Nephron progenitor cell (in vitro differentiated cells): ENCODE measurements at regions not wholly inside any gene's neighbourhood (a gene's known extent, or its start where the extent isn't known, plus 50 kb on each side); places are given as distances from the start of the nearest gene placed in this dataset.

Experiments
- DNase-seq: peaks from one replicate; pipeline ENCODE4 v3.0.0; 2021
- H3K27ac Mint-ChIP-seq: 2 replicates; pipeline ENCODE4 v1.8.0; 2021; ENCODE audit warnings: mild to moderate bottlenecking, moderate library complexity, mixed read lengths
- H3K27me3 Mint-ChIP-seq: 2 replicates; pipeline ENCODE4 v1.8.0; 2021; ENCODE audit warnings: mild to moderate bottlenecking, low read depth, mixed read lengths; ENCODE audit not compliant: poor library complexity
- H3K36me3 Mint-ChIP-seq: 2 replicates; pipeline ENCODE4 v1.8.0; 2021; ENCODE audit warnings: low read depth, mixed read lengths
- H3K4me1 Mint-ChIP-seq: 2 replicates; pipeline ENCODE4 v1.8.0; 2021; ENCODE audit warnings: mixed read lengths
- H3K4me3 Mint-ChIP-seq: 2 replicates; pipeline ENCODE4 v1.8.0; 2021; ENCODE audit warnings: mild to moderate bottlenecking, moderate library complexity, mixed read lengths
- H3K9me3 Mint-ChIP-seq: 2 replicates; pipeline ENCODE4 v1.8.0; 2021; ENCODE audit warnings: mild to moderate bottlenecking, moderate library complexity, mixed read lengths
- TF ChIP-seq, protein P1 (sequence below): fragments of 200-600 bp; sonication (generic); IDR thresholded peaks from 2 replicates; pipeline ENCODE4 v1.5.0; 2021; ENCODE audit warnings: antibody characterized with exemption

DNA sequence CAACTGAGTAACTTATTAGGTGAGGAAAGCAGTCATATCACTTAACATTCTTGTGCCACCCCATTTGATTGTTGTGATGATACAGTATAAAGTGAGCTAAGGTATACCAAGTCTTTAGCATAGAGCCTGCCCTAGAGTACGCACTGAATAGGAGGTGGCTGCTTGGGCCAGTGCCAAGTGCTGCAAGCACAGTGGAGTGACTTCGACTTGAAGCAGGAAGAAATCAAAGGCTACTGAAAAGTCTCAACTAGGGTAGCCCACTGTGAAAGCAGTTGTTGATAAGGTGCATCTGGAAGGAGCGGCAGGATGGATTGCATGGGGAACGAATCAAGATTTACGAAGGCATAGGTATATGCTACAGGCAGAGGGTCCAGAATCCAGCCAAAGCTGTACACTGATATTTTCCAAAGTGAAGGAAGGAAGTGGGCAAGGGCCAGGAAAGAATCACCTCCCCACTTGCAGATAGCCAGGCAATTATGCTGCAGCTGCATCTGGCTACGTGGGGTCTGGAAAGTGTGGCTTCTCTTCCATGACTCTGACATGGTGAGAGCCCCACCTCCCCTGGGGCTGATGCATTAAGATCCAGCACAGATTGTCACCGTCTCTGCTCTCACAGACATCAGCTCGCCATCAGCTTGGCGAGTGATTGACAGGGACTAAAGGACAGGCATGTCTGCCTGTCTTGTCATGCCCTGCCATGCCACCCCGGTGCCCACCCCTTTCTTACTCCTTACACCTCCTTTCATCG is 287.0 kb upstream of the PLXNA2 start:
- Mint-ChIP-seq H3K27ac (no peak overlapping the region), H3K36me3 (no peaks in the 10 kb centered on the region), H3K9me3 (no peaks in the 10 kb centered on the region), H3K27me3 (peaks cover 7% of the 10 kb centered on the region), H3K4me1 (peaks cover 32% of the 10 kb centered on the region), H3K4me3 (no peak overlapping the region)
- DNase-seq: no peak
- TF ChIP-seq, protein P1, sequence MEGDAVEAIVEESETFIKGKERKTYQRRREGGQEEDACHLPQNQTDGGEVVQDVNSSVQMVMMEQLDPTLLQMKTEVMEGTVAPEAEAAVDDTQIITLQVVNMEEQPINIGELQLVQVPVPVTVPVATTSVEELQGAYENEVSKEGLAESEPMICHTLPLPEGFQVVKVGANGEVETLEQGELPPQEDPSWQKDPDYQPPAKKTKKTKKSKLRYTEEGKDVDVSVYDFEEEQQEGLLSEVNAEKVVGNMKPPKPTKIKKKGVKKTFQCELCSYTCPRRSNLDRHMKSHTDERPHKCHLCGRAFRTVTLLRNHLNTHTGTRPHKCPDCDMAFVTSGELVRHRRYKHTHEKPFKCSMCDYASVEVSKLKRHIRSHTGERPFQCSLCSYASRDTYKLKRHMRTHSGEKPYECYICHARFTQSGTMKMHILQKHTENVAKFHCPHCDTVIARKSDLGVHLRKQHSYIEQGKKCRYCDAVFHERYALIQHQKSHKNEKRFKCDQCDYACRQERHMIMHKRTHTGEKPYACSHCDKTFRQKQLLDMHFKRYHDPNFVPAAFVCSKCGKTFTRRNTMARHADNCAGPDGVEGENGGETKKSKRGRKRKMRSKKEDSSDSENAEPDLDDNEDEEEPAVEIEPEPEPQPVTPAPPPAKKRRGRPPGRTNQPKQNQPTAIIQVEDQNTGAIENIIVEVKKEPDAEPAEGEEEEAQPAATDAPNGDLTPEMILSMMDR: no peak

DNA sequence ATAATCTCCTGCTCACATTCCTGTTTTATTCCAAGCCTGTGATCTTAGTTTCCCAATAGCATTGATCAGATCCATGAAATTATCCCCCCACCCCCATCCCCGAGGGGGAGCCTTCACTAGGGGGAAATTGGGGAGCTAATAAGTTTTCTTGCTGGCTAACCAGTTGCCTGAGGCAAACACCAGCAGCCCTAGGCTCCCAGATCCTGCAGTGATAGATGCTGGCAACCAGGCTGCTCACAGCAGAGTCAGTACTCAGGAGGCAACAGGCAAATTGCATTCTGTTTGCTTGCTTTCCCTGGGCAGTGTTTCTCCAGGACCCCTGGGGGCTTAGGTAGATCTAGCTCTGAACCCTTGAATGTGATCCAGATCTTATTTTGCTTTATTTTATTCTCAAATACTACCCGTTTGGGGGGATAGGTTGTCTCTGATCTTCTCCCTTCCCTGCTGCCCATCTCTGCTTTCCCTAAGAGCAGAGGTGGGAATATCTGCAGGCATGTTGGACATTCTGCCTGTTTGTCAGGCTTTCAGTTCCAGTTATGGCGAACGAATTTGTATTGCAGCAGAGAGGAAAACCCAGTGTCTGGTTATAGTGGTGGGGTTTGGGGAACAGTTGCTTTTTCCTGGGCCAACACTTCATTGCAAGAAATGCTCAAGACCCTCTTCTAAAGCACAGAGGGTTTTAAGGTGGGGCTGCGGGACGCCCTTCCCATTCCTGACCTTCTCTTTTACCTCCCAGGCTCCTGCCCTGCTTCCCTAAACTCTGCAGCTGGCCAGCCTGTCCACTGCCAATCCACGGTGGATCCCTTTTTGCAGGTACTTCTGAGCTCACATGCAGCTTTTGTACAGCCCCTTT is 289.8 kb upstream of the PLXNA2 start:
- no peak for DNase-seq
- Mint-ChIP-seq H3K4me3 (no peak overlapping the region), H3K27ac (no peak overlapping the region), H3K36me3 (no peaks in the 10 kb centered on the region), H3K27me3 (peaks cover 3% of the 10 kb centered on the region), H3K4me1 (peaks cover 35% of the 10 kb centered on the region), H3K9me3 (no peaks in the 10 kb centered on the region)
- TF ChIP-seq, protein P1: no peak

DNA sequence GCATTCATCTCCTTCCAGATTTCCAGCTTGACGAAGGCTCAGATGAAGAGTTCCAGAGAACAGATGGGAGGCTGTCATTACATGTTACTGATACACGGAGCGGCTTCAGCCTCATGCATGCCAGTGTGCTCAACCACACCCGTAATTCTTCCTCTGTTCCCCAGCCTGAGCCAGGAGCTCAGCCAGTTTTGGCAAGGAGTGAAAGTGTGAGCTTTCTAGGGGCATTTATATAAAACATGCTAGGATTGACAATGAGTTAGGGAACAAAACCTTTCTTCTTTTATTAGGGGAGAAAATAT is 290.4 kb upstream of the PLXNA2 start:
- H3K4me3 Mint-ChIP-seq: no peak overlapping the region
- TF ChIP-seq, protein P1: no peak
- H3K36me3 Mint-ChIP-seq: no peaks in the 10 kb centered on the region
- peaks cover 38% of the 10 kb centered on the region for H3K4me1 Mint-ChIP-seq
- no peak overlapping the region for H3K27ac Mint-ChIP-seq
- no peak for DNase-seq
- peaks cover 3% of the 10 kb centered on the region for H3K27me3 Mint-ChIP-seq
- no peaks in the 10 kb centered on the region for H3K9me3 Mint-ChIP-seq

DNA sequence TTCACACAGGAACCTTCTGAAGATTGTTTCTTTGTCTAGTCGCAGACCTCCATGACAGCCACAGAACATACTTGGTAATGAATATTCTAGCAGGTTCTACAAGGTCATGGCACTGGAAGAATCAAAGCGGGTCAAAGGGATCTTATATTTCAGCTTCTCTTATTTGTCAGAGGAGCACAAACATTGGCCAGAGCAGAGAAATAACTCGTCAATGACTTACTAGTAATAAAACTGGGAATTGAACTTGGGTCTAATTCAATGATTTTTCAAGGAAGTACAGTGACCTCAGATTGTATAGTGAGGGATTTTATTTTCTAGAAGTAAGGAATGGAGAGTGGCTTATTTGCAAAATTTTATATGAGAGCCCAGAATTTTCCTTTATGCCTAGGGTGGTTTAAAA is 290.8 kb upstream of the PLXNA2 start:
- Mint-ChIP-seq H3K27me3 (peaks cover 3% of the 10 kb centered on the region), H3K9me3 (no peaks in the 10 kb centered on the region), H3K4me3 (no peak overlapping the region), H3K36me3 (no peaks in the 10 kb centered on the region), H3K4me1 (peaks cover 38% of the 10 kb centered on the region), H3K27ac (no peak overlapping the region)
- TF ChIP-seq, protein P1: no peak
- DNase-seq: no peak

DNA sequence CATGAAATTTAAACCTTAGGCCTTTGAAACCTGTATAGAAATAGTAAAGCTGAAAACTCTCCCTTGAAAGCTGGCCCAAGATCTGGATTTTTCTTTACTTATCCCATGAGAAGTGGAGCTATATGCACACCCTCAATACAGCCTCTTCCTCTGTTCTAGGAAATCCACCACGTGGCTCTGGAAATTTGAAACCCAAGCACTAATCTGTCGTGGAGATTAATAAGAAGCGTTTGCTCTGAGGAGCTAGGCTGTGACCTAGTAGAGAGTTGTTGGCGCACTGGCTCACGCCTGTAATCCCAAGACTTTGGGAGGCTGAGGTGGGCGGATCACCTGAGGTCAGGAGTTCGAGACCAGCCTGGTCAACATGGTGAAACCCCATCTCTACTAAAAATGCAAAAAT is 291.3 kb upstream of the PLXNA2 start:
- Mint-ChIP-seq H3K36me3 (no peaks in the 10 kb centered on the region), H3K4me3 (no peak overlapping the region), H3K4me1 (peaks cover 38% of the 10 kb centered on the region), H3K27ac (no peak overlapping the region), H3K9me3 (no peaks in the 10 kb centered on the region), H3K27me3 (no peaks in the 10 kb centered on the region)
- DNase-seq: no peak
- TF ChIP-seq, protein P1: no peak

DNA sequence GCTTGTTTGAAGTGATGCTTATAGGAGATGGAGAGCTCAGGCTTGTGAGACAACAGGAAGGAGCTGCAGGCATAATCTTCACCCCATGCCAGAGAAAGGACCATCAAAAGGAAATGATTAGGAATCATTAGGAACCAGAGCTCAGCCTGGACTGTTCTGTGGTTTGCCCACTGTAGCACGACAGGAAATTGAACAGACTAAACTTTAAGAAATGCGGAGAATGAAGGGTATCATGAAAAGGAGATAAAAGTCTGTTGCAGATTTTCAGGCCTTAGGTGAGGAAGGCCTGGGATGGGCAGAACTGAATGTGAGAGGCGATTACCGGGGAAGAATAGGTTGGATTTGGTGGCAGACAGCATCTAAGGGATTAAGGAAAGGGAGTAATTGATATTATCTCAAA is 292.0 kb upstream of the PLXNA2 start:
- H3K36me3 Mint-ChIP-seq: no peaks in the 10 kb centered on the region
- no peaks in the 10 kb centered on the region for H3K27me3 Mint-ChIP-seq
- no peak overlapping the region for H3K27ac Mint-ChIP-seq
- no peaks in the 10 kb centered on the region for H3K9me3 Mint-ChIP-seq
- peaks cover 38% of the 10 kb centered on the region for H3K4me1 Mint-ChIP-seq
- TF ChIP-seq, protein P1: no peak
- no peak for DNase-seq
- no peak overlapping the region for H3K4me3 Mint-ChIP-seq
